Type B pancreatic cell (in vitro differentiated cells): ENCODE measurements at regions not wholly inside any gene's neighbourhood (a gene's known extent, or its start where the extent isn't known, plus 50 kb on each side); places are given as distances from the start of the nearest gene placed in this dataset.

ENCODE experiments used
- DNase-seq: peaks from one replicate; pipeline ENCODE4 v3.0.0; 2021; ENCODE audit warnings: mixed read lengths; ENCODE audit not compliant: unreplicated experiment; ENCODE audit errors: extremely low spot score
- H3K27ac Mint-ChIP-seq: 2 replicates; pipeline ENCODE4 v1.8.0; 2021; ENCODE audit warnings: mild to moderate bottlenecking, mixed read lengths
- H3K27me3 Mint-ChIP-seq: 2 replicates; pipeline ENCODE4 v1.8.0; 2021; ENCODE audit warnings: mixed read lengths
- H3K36me3 Mint-ChIP-seq: 2 replicates; pipeline ENCODE4 v1.8.0; 2021; ENCODE audit warnings: mixed read lengths
- H3K4me1 Mint-ChIP-seq: one replicate; pipeline ENCODE4 v1.8.0; 2021; ENCODE audit warnings: mixed read lengths; ENCODE audit not compliant: unreplicated experiment
- H3K4me3 Mint-ChIP-seq: 2 replicates; pipeline ENCODE4 v1.8.0; 2021; ENCODE audit warnings: mild to moderate bottlenecking, mixed read lengths
- H3K9me3 Mint-ChIP-seq: 2 replicates; pipeline ENCODE4 v1.8.0; 2021; ENCODE audit warnings: mixed read lengths
- TF ChIP-seq, protein P1 (sequence below): fragments of 200-600 bp; sonication (generic); conservative IDR thresholded peaks from 2 replicates; pipeline ENCODE4 v1.5.0; 2021; ENCODE audit warnings: antibody characterized with exemption, mild to moderate bottlenecking

DNA sequence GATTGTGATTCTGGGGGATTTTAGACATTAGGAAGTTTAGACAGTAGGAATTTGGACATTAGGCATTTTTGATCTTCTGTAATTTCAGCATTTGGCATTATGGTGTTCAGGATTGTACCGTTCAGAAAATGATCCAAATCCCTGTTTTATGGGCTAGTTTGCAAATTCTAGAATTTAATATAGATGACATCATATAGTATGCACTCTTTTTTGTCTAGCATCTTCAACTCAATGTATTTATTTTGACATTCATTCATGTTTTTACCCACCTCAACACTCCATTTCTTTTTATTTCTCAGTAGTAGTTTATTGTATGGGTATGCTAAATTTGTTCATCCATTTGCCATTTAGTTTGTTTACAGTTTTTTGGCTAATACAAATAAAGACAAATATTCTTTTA lies 105.3 kb upstream of the ZPLD1 start:
- peaks cover 5% of the 10 kb centered on the region for H3K4me1 Mint-ChIP-seq
- H3K9me3 Mint-ChIP-seq = no peaks in the 10 kb centered on the region
- no peak overlapping the region for H3K4me3 Mint-ChIP-seq
- peaks cover 3% of the 10 kb centered on the region for H3K27me3 Mint-ChIP-seq
- H3K27ac Mint-ChIP-seq = no peak overlapping the region
- no peak for DNase-seq
- TF ChIP-seq, protein P1, sequence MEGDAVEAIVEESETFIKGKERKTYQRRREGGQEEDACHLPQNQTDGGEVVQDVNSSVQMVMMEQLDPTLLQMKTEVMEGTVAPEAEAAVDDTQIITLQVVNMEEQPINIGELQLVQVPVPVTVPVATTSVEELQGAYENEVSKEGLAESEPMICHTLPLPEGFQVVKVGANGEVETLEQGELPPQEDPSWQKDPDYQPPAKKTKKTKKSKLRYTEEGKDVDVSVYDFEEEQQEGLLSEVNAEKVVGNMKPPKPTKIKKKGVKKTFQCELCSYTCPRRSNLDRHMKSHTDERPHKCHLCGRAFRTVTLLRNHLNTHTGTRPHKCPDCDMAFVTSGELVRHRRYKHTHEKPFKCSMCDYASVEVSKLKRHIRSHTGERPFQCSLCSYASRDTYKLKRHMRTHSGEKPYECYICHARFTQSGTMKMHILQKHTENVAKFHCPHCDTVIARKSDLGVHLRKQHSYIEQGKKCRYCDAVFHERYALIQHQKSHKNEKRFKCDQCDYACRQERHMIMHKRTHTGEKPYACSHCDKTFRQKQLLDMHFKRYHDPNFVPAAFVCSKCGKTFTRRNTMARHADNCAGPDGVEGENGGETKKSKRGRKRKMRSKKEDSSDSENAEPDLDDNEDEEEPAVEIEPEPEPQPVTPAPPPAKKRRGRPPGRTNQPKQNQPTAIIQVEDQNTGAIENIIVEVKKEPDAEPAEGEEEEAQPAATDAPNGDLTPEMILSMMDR = no peak
- H3K36me3 Mint-ChIP-seq = no peaks in the 10 kb centered on the region

DNA sequence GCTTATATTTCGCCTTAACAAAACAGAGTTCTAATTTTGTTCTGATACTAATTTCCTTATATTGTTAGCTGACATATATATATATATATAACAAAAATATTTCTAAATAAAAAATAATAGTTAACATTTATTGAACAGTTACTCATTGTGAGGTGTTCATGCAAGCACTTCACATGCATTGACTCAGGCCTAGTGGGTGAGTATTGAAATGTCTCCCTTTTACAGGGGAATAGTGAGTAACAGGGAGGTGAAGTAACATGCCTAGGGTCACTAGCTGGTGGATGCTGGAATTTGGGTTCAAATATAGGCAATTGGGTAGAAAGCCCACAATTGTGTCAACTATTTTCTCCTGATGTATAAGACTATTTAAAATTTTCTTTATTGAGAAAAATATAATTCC lies 102.6 kb upstream of the ZPLD1 start:
- peaks cover 5% of the 10 kb centered on the region for H3K4me1 Mint-ChIP-seq
- no peak for DNase-seq
- H3K4me3 Mint-ChIP-seq = no peak overlapping the region
- no peaks in the 10 kb centered on the region for H3K36me3 Mint-ChIP-seq
- no peak overlapping the region for H3K27ac Mint-ChIP-seq
- TF ChIP-seq, protein P1 = no peak
- peaks cover 3% of the 10 kb centered on the region for H3K27me3 Mint-ChIP-seq
- no peaks in the 10 kb centered on the region for H3K9me3 Mint-ChIP-seq

DNA sequence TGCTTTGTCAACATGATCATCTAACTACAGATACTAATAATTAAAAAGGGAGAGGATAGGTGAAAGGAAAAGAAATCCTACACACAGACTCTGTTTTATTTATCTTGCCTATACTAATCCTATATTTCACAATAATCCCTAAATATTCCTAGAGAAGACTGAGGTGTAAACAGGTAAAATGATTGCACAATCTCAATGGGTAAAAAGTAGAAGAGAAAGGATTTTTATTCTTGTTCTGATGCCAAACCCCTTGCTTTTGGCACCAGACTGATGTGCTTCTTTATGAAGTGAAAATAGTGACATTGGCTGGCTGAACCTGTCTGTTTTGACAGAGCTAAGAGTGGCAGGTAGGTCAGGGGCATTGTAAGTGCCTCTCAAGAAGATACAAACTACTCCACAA lies 101.9 kb upstream of the ZPLD1 start:
- H3K4me3 Mint-ChIP-seq = no peak overlapping the region
- peaks cover 5% of the 10 kb centered on the region for H3K4me1 Mint-ChIP-seq
- TF ChIP-seq, protein P1 = no peak
- peaks cover 3% of the 10 kb centered on the region for H3K27me3 Mint-ChIP-seq
- no peak for DNase-seq
- no peak overlapping the region for H3K27ac Mint-ChIP-seq
- H3K36me3 Mint-ChIP-seq = no peaks in the 10 kb centered on the region
- H3K9me3 Mint-ChIP-seq = no peaks in the 10 kb centered on the region

DNA sequence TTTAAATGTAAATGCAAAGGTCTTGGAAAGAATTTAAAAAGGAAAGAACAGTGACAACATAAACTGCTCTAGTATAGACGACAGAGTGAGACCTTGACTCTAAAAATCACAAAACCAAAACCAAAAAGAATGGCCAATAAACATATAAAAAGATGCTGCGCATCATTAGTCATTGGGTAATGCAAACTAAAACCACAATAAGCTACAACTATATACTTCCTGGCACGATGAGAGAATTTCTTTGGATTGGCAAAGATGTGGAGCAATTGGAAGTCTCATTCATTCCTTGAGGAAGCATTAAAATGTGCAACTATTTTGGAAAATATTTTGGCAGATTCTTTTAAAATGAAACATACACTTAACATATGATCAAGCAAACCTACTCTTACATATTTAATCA lies 98.7 kb upstream of the ZPLD1 start:
- Mint-ChIP-seq H3K4me3 (no peak overlapping the region), H3K27me3 (peaks cover 3% of the 10 kb centered on the region), H3K27ac (no peak overlapping the region), H3K9me3 (no peaks in the 10 kb centered on the region), H3K4me1 (peaks cover 5% of the 10 kb centered on the region), H3K36me3 (no peaks in the 10 kb centered on the region)
- DNase-seq = no peak
- TF ChIP-seq, protein P1 = no peak

DNA sequence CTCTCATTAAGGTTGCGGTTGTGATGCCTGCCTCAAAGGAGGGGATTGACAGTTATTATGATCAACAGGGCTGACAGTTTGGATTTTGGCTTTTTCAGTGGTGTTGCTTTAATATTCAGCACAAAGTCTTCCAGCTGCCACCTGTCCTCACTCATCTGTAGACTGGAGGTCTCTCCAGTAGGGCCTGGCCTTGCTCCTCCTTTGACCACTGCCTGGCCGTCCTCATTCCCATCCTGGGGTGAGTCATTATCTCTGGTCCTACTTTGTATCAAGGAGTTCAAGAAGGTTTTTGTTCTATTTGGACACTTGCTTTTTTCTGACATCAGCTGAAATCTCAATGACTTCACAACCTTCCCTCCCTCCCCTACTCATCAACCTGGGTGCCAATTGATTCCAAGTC lies 95.1 kb upstream of the ZPLD1 start:
- Mint-ChIP-seq H3K27me3 (no peaks in the 10 kb centered on the region), H3K9me3 (no peaks in the 10 kb centered on the region), H3K36me3 (no peaks in the 10 kb centered on the region), H3K4me3 (no peak overlapping the region), H3K4me1 (no peaks in the 10 kb centered on the region), H3K27ac (no peak overlapping the region)
- DNase-seq = no peak
- TF ChIP-seq, protein P1 = no peak

DNA sequence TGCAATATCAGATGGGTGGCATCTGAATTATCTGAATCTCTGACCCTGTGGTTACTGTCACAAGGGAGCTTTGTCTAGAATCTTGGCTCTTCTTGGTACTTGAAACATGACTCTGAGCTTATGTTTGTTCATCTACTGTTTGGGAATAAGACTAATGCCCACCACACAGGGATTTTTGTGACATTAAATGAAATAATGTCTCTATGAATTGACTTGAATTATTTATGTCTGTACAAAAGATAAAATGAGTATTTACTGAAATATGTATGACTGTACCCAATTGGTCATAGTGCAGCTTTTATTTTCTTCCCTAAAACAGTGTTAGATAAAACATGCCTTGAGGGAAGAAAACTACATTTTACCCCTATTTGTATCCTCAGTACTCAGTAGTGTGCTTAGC lies 87.9 kb upstream of the ZPLD1 start:
- no peaks in the 10 kb centered on the region for H3K27me3 Mint-ChIP-seq
- no peak overlapping the region for H3K27ac Mint-ChIP-seq
- no peaks in the 10 kb centered on the region for H3K9me3 Mint-ChIP-seq
- no peak for DNase-seq
- H3K36me3 Mint-ChIP-seq = no peaks in the 10 kb centered on the region
- H3K4me3 Mint-ChIP-seq = no peak overlapping the region
- no peaks in the 10 kb centered on the region for H3K4me1 Mint-ChIP-seq
- TF ChIP-seq, protein P1 = no peak
